ENCODE measurements at regions not wholly inside any gene's neighbourhood (a gene's known extent, or its start where the extent isn't known, plus 50 kb on each side); places are given as distances from the start of the nearest gene placed in this dataset.

DNA sequence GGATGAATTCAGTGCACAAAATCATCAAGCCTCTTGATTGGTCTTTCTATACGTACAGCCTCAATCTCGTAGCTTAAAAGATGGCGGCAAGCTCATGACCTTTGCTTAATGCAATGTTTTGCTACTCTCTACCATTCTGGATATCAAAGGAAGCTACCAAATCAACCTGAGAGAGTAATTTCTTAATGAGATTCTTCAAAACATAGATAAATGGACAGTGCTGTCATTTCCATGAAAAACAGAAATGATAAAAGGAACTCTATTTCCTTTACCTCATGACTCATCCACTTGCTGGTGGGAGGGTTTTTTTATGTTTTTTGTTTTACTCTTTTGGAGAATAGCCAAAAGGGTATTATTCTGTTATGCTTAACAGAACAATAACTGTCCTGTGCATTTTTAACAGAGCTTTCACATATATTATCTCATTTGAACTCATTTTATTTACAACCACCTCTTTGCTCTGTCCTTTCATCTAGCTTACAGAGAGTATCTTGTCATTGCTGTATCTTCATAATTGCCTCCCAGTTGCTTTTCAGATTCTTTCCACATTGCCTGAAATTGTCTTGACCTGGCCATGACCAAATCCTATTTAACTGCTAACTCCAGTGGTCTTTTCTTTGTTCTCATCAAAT is 138.6 kb upstream of the GPR101 start:
- TF ChIP-seq, protein P1, sequence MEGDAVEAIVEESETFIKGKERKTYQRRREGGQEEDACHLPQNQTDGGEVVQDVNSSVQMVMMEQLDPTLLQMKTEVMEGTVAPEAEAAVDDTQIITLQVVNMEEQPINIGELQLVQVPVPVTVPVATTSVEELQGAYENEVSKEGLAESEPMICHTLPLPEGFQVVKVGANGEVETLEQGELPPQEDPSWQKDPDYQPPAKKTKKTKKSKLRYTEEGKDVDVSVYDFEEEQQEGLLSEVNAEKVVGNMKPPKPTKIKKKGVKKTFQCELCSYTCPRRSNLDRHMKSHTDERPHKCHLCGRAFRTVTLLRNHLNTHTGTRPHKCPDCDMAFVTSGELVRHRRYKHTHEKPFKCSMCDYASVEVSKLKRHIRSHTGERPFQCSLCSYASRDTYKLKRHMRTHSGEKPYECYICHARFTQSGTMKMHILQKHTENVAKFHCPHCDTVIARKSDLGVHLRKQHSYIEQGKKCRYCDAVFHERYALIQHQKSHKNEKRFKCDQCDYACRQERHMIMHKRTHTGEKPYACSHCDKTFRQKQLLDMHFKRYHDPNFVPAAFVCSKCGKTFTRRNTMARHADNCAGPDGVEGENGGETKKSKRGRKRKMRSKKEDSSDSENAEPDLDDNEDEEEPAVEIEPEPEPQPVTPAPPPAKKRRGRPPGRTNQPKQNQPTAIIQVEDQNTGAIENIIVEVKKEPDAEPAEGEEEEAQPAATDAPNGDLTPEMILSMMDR (IDR thresholded peaks at IDR 0.05; ENCODE audit: low read length): no peak
- no peak for TF ChIP-seq EZH2 (optimal IDR thresholded peaks at IDR 0.05; ENCODE audit: low read depth, low read length)
